ENCODE measurements at regions not wholly inside any gene's neighbourhood (a gene's known extent, or its start where the extent isn't known, plus 50 kb on each side); places are given as distances from the start of the nearest gene placed in this dataset.

DNA sequence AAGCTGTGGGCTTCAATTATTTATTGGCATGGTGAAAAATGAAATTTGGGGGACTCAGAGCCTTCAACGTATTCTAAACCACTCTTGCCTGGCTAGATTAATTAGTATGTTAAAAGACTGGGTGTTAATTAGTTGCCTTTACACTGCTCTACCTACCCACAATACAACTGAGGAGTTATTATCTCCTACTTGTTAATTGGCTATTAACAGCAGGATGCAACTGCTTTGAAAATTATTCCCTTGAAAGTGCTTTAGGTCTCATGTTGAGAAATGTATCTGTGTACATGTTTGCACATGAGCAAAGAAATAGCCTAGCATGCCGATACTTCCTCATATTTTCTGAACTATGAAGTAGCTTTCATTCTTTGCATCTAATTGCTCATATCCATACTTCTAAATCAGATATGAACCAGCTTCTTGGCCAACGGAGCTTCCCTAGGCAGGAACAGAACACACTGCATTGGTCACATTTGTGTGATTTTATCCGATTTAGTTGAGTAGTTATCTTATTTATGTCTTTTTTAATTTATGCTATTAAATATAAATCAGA is 155.8 kb downstream of the GPAM start:
- ATAC-seq (ENCODE audit: insufficient number of reproducible peaks, low FRiP score, low read depth), result no peak
- no peak overlapping the region for H3K4me3 ChIP-seq
- TF ChIP-seq, protein P1, sequence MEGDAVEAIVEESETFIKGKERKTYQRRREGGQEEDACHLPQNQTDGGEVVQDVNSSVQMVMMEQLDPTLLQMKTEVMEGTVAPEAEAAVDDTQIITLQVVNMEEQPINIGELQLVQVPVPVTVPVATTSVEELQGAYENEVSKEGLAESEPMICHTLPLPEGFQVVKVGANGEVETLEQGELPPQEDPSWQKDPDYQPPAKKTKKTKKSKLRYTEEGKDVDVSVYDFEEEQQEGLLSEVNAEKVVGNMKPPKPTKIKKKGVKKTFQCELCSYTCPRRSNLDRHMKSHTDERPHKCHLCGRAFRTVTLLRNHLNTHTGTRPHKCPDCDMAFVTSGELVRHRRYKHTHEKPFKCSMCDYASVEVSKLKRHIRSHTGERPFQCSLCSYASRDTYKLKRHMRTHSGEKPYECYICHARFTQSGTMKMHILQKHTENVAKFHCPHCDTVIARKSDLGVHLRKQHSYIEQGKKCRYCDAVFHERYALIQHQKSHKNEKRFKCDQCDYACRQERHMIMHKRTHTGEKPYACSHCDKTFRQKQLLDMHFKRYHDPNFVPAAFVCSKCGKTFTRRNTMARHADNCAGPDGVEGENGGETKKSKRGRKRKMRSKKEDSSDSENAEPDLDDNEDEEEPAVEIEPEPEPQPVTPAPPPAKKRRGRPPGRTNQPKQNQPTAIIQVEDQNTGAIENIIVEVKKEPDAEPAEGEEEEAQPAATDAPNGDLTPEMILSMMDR (IDR thresholded peaks at IDR 0.05), result no peak
- H3K27me3 ChIP-seq (replicated peaks; ENCODE audit: insufficient read depth), result no peaks in the 10 kb centered on the region
- H3K36me3 ChIP-seq, result no peaks in the 10 kb centered on the region
- peaks cover 2% of the 10 kb centered on the region for H3K9me3 ChIP-seq
- H3K4me1 ChIP-seq (ENCODE audit: control insufficient read depth in 1 of 2, low read depth in 2 of 2), result no peaks in the 10 kb centered on the region
- no peak for DNase-seq (ENCODE audit: low spot score)
- no peak overlapping the region for H3K27ac ChIP-seq

DNA sequence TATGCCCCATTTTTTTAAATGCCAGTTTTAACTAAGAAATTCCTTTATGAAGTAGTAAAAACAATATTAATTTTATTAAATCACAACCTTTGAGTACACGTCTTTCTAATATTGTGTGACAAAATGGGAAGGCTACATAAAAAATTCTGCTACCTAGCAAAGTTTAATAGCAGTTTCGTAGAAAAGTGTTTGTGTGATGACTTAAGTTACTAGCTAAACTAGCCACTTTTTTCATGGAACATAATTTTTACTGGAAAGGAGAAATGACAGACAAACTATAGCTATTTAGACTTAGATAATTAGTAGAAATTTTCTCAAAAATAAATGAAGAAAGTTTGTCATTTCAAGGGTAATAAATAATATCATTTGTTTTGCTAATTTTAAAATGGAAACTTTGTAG is 153.1 kb downstream of the GPAM start:
- Histone ChIP-seq H3K4me3 (no peak overlapping the region), H3K4me1 (ENCODE audit: control insufficient read depth in 1 of 2, low read depth in 2 of 2) (no peaks in the 10 kb centered on the region), H3K9me3 (peaks cover 2% of the 10 kb centered on the region), H3K27me3 (replicated peaks; ENCODE audit: insufficient read depth) (no peaks in the 10 kb centered on the region), H3K27ac (no peak overlapping the region), H3K36me3 (no peaks in the 10 kb centered on the region)
- ATAC-seq (ENCODE audit: insufficient number of reproducible peaks, low FRiP score, low read depth) (no peak), DNase-seq (ENCODE audit: low spot score) (no peak)
- TF ChIP-seq, protein P1 (IDR thresholded peaks at IDR 0.05), result no peak

DNA sequence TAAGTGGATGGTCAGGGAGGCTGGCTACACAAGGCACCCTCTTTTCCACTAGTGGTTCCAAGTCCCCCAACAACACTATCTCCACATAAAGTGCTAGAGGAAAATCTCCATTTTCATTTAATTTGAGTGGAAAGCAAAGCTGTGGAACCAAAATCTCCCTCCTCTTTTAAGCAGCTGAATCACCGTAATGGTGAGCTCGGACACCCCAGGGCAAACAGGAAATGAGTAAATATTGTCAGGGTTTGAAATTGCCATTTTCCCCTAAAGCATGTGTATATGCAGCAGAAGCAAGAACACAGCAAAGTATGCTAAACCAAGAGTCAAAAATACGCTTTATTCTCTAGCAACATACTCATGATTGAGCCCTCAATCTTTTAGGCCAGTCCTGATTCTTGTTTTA is 143.7 kb downstream of the GPAM start:
- Histone ChIP-seq H3K36me3 (no peaks in the 10 kb centered on the region), H3K27ac (no peak overlapping the region), H3K27me3 (replicated peaks; ENCODE audit: insufficient read depth) (no peaks in the 10 kb centered on the region), H3K4me1 (ENCODE audit: control insufficient read depth in 1 of 2, low read depth in 2 of 2) (no peaks in the 10 kb centered on the region), H3K9me3 (no peaks in the 10 kb centered on the region), H3K4me3 (no peak overlapping the region)
- DNase-seq (ENCODE audit: low spot score) (no peak), ATAC-seq (ENCODE audit: insufficient number of reproducible peaks, low FRiP score, low read depth) (no peak)
- TF ChIP-seq, protein P1 (IDR thresholded peaks at IDR 0.05), result no peak

DNA sequence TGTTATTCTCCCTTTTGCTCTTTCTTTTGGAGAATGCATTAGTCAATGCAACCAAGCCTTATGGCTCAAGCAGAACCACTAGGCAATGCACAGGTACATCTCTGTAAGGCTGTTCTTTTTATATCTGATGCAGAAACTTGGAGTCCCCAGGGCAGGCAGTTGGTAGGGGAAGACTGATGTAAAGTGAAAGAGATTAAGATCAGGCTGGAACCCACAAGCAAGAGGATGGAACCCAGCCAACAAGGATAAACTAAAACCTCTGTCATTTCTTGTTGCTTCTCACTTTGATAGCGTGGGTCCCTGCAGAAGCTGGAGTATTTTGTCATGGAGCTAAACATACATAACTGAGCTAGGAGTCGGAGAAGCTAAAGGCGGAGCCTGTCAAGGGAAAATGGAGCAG is 142.9 kb downstream of the GPAM start:
- H3K9me3 ChIP-seq, result no peaks in the 10 kb centered on the region
- DNase-seq (ENCODE audit: low spot score) (no peak), ATAC-seq (ENCODE audit: insufficient number of reproducible peaks, low FRiP score, low read depth) (no peak)
- H3K36me3 ChIP-seq, result no peaks in the 10 kb centered on the region
- no peak overlapping the region for H3K4me3 ChIP-seq
- no peaks in the 10 kb centered on the region for H3K27me3 ChIP-seq (replicated peaks; ENCODE audit: insufficient read depth)
- no peak overlapping the region for H3K27ac ChIP-seq
- no peaks in the 10 kb centered on the region for H3K4me1 ChIP-seq (ENCODE audit: control insufficient read depth in 1 of 2, low read depth in 2 of 2)
- TF ChIP-seq, protein P1 (IDR thresholded peaks at IDR 0.05), result no peak

DNA sequence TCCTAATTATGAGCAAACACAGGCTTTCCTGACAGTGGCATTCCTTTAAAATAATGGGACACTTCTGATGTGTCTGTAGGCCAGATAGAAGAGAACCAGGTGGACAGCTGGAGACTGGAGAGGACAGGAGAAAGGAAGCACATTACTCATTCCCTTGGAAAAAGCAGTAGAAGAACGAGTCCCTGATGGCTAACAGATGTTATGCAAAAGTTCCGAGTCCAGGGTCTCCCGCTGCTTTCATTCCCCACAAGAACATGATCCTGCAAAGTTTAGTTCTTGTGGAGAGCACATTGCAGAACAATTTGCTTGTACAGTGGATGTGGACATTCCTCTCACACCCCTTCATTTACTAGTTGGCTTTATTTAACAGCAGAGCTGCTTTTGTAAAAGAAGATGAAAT is 137.6 kb downstream of the GPAM start:
- Histone ChIP-seq H3K27me3 (replicated peaks; ENCODE audit: insufficient read depth) (no peaks in the 10 kb centered on the region), H3K36me3 (no peaks in the 10 kb centered on the region), H3K27ac (no peak overlapping the region), H3K9me3 (no peaks in the 10 kb centered on the region), H3K4me1 (ENCODE audit: control insufficient read depth in 1 of 2, low read depth in 2 of 2) (no peaks in the 10 kb centered on the region), H3K4me3 (no peak overlapping the region)
- DNase-seq (ENCODE audit: low spot score), result no peak
- ATAC-seq (ENCODE audit: insufficient number of reproducible peaks, low FRiP score, low read depth), result no peak
- TF ChIP-seq, protein P1 (IDR thresholded peaks at IDR 0.05), result no peak
